ENCODE measurements at regions not wholly inside any gene's neighbourhood (a gene's known extent, or its start where the extent isn't known, plus 50 kb on each side); places are given as distances from the start of the nearest gene placed in this dataset.
"Not testable (repeated sequence)": the region's sequence is repeated elsewhere in the genome, so short reads cannot be mapped to it uniquely, and the experiment has no call there.

DNA sequence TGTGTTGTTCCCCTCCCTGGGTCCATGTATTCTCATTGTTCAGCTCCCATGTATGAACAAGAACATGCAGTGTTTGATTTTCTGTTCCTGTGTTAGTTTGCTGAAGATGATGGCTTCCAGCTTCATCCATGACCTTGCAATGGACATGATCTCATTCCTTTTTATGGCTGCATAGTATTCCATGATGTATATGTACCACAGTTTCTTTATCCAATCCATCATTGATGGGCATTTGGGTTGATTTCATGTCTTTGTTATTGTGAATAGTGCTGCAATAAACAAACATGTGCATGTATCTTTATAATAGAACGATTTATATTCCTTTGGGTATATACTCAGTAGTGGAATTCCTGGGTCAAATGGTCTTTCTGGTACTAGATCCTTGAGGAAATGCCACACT, 65.1 kb upstream of the SLC13A1 start:
- ATAC-seq = not testable (repeated sequence)

DNA sequence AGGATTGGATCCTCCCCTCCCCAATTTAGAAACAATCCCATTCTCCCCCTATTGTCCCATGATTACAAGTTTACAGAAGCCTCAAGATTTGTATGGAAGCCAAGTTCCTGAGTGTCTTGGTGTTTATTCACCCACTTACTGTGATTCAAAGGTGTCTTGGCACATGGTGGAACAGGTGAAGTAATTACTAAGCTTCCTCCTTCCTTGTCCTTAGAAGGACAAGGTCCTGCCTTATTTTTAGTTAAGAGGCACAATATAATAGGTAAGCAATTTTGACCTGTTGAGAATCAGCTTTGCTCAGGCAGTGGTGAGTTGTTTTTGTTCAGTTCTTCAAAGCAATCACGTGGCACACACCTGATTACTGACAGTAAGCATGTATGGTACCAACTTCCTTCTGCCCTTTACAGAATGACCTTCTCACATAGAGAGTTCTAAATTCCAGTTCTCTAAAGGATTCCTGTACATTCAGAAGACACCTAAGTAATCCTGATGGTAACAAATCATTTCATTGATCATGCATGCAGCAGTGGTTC, 60.7 kb upstream of the SLC13A1 start:
- no peak for DNase-seq (ENCODE audit: low spot score)

More for the DNA sequence above, 65.1 kb upstream of the SLC13A1 start:
- DNase-seq (ENCODE audit: low spot score) = not testable (repeated sequence)

DNA sequence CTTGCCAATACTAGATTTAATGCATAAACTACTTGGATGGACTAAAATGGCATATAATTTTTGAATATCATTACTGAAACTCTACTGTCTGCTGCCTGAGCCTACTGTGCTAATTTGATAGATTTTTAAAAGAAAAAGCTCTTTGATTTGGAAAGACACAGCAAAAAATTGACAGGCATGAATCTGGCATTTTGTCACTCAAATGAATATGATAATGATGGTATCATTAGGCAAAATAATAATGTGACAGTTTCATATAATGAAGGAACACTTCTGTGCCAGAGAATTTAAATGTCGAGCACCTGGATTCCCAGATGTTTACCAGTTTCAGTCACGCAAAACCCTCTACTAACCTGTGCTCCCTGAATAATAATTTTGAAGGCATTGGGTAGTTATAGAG, 60.0 kb upstream of the SLC13A1 start:
- no peak for ATAC-seq

More for the DNA sequence above, 60.7 kb upstream of the SLC13A1 start:
- ATAC-seq = no peak

More for the DNA sequence above, 60.0 kb upstream of the SLC13A1 start:
- DNase-seq (ENCODE audit: low spot score) = no peak

Data from left lobe of liver (tissue), 2 donors.